Neural crest cell (in vitro differentiated cells): ENCODE measurements at regions not wholly inside any gene's neighbourhood (a gene's known extent, or its start where the extent isn't known, plus 50 kb on each side); places are given as distances from the start of the nearest gene placed in this dataset.

ENCODE experiments used
- DNase-seq: peaks from one replicate; pipeline ENCODE4 v3.0.0; 2021; ENCODE audit warnings: low read depth, mixed read lengths, low spot score
- H3K27ac Mint-ChIP-seq: one replicate; pipeline ENCODE4 v1.8.0; 2021; ENCODE audit warnings: mild to moderate bottlenecking, mixed read lengths; ENCODE audit not compliant: unreplicated experiment
- H3K27me3 Mint-ChIP-seq: 2 replicates; pipeline ENCODE4 v1.8.0; 2021; ENCODE audit warnings: low read depth, mild to moderate bottlenecking, mixed read lengths
- H3K36me3 Mint-ChIP-seq: 2 replicates; pipeline ENCODE4 v1.8.0; 2021; ENCODE audit warnings: low read depth, mild to moderate bottlenecking, mixed read lengths
- H3K4me1 Mint-ChIP-seq: 2 replicates; pipeline ENCODE4 v1.8.0; 2021; ENCODE audit warnings: mixed read lengths
- H3K4me3 Mint-ChIP-seq: one replicate; pipeline ENCODE4 v1.8.0; 2021; ENCODE audit warnings: mild to moderate bottlenecking, mixed read lengths
- H3K9me3 Mint-ChIP-seq: 2 replicates; pipeline ENCODE4 v1.8.0; 2021; ENCODE audit warnings: mixed read lengths
- TF ChIP-seq, protein P1 (sequence below): fragments of 200-600 bp; sonication (generic); conservative IDR thresholded peaks from 2 replicates; pipeline ENCODE4 v1.5.0; 2021; ENCODE audit warnings: antibody characterized with exemption, mild to moderate bottlenecking

DNA sequence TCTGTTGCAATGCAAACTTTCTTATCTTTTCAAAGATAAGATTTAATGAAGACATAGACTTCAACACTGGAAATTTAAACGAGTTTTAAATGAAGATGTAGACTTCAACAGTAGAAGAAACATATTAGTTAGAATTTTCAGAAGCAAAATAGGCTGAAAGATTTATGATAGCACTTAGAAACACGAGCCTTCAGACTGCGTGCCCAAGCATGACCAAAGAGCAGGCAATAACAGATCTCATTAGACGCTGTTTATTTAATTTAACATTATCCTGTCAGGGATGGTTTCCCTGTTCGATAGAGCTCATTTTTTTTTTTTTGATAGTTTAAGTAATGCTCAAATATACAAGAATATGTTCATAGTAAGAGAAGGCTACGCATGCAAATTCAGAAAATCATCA is 604.7 kb upstream of the SOX9 start:
- H3K27ac Mint-ChIP-seq: no peak overlapping the region
- no peaks in the 10 kb centered on the region for H3K27me3 Mint-ChIP-seq
- DNase-seq: no peak
- H3K4me3 Mint-ChIP-seq: no peak overlapping the region
- no peaks in the 10 kb centered on the region for H3K9me3 Mint-ChIP-seq
- H3K36me3 Mint-ChIP-seq: no peaks in the 10 kb centered on the region
- no peaks in the 10 kb centered on the region for H3K4me1 Mint-ChIP-seq
- TF ChIP-seq, protein P1, sequence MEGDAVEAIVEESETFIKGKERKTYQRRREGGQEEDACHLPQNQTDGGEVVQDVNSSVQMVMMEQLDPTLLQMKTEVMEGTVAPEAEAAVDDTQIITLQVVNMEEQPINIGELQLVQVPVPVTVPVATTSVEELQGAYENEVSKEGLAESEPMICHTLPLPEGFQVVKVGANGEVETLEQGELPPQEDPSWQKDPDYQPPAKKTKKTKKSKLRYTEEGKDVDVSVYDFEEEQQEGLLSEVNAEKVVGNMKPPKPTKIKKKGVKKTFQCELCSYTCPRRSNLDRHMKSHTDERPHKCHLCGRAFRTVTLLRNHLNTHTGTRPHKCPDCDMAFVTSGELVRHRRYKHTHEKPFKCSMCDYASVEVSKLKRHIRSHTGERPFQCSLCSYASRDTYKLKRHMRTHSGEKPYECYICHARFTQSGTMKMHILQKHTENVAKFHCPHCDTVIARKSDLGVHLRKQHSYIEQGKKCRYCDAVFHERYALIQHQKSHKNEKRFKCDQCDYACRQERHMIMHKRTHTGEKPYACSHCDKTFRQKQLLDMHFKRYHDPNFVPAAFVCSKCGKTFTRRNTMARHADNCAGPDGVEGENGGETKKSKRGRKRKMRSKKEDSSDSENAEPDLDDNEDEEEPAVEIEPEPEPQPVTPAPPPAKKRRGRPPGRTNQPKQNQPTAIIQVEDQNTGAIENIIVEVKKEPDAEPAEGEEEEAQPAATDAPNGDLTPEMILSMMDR: no peak

DNA sequence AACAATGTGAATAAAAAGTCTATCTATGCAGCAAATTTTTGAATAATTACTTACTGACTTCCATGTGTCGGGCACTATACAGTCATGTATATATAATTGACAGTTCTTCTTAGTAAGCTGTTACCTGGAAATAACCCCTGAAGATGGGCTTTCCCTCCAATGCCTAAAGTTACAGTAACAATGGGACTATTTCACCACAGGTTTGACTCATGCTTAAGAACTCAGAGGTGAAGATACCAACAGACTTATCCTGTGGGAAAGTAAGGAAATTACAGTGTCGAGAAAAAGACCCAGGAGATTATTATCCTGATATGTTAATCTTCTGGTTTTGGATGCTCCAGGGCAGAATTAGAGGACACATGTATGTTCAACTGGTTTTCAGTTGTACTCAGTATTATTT is 601.5 kb upstream of the SOX9 start:
- H3K4me1 Mint-ChIP-seq: no peaks in the 10 kb centered on the region
- H3K27ac Mint-ChIP-seq: no peak overlapping the region
- H3K9me3 Mint-ChIP-seq: no peaks in the 10 kb centered on the region
- no peaks in the 10 kb centered on the region for H3K27me3 Mint-ChIP-seq
- TF ChIP-seq, protein P1: no peak
- no peak overlapping the region for H3K4me3 Mint-ChIP-seq
- DNase-seq: no peak
- H3K36me3 Mint-ChIP-seq: no peaks in the 10 kb centered on the region

DNA sequence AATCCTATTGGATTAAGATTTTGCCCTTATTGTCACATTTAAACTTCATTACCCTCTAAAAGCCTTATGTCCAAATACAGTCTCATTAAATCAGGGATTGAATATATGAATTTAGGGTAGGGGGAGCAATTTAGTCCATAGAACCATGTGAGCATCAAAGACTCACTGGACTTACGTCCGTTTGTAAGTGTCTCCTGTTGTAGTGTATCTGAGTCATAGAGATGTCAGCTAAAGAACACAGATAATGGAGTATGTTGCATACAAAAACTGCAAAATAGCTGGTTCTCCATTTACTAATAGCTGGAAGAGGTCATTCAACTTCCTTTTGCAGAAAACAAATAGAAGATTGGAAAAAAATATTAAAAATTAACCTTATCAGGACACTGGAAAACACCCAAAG is 599.1 kb upstream of the SOX9 start:
- DNase-seq: no peak
- TF ChIP-seq, protein P1: no peak
- Mint-ChIP-seq H3K27me3 (no peaks in the 10 kb centered on the region), H3K36me3 (no peaks in the 10 kb centered on the region), H3K27ac (no peak overlapping the region), H3K4me3 (no peak overlapping the region), H3K9me3 (no peaks in the 10 kb centered on the region), H3K4me1 (no peaks in the 10 kb centered on the region)

DNA sequence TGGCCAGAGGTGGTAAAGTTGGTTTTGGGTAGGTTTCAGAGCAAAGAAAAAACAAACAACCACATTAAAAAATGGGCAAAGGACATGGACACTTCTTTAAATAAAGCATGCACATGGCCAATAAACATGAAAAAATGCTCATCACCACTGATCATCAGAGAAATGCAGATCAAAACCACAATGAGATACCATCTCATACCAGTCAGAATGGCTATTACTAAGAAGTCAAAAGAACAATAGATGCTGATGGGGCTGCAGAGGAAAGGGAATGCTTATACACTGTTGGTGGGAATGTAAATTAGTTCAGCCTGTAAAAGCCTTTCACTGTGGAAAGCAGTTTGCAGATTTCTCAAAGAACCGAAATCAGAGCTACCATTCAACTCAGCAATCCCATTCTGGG is 598.4 kb upstream of the SOX9 start:
- TF ChIP-seq, protein P1: no peak
- DNase-seq: no peak
- Mint-ChIP-seq H3K4me1 (peaks cover 3% of the 10 kb centered on the region), H3K27ac (no peak overlapping the region), H3K4me3 (no peak overlapping the region), H3K9me3 (no peaks in the 10 kb centered on the region), H3K27me3 (no peaks in the 10 kb centered on the region), H3K36me3 (no peaks in the 10 kb centered on the region)

DNA sequence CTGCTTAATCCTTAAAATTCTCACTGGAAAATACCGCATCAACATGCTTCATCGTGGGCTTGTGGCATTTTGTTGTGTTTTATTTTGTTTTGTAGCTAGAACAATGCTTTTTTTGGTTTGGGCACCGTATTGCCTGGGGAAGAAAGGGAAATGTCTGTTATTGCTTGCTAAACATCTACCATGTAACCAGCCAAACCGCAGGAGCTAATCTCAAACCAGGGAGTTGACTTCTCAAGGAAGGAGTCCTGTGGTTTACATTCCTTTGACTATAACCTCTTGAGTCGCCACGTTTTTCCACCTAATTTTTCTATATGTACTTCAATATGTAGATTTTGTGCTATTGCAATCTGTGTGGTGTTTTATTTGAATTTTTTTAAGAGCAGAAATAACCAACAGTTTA is 593.5 kb upstream of the SOX9 start:
- no peaks in the 10 kb centered on the region for H3K36me3 Mint-ChIP-seq
- H3K27me3 Mint-ChIP-seq: no peaks in the 10 kb centered on the region
- peaks cover 3% of the 10 kb centered on the region for H3K4me1 Mint-ChIP-seq
- TF ChIP-seq, protein P1: no peak
- no peaks in the 10 kb centered on the region for H3K9me3 Mint-ChIP-seq
- DNase-seq: no peak
- H3K4me3 Mint-ChIP-seq: no peak overlapping the region
- no peak overlapping the region for H3K27ac Mint-ChIP-seq

DNA sequence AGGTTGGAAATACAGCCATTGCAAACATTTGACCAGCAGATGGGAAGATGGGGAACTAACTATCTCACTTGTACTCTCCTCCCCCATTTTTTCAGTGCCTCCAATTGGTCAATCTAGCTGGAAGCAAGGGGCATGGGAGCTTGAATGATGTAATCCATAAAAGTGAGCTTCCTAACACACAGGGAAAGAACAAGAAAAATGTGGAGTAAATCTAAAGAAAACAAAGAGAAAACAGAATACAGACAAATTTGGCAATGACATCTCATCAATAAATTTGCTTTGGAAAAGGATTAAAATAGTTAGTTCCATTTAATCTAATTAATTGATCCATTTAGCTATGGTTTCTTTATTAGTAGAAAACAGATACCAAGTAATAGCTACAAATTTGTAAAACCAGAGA is 592.6 kb upstream of the SOX9 start:
- TF ChIP-seq, protein P1: no peak
- DNase-seq: no peak
- no peaks in the 10 kb centered on the region for H3K9me3 Mint-ChIP-seq
- H3K36me3 Mint-ChIP-seq: no peaks in the 10 kb centered on the region
- H3K4me1 Mint-ChIP-seq: peaks cover 3% of the 10 kb centered on the region
- H3K27me3 Mint-ChIP-seq: no peaks in the 10 kb centered on the region
- no peak overlapping the region for H3K4me3 Mint-ChIP-seq
- no peak overlapping the region for H3K27ac Mint-ChIP-seq
